GM12878 (cell line): ENCODE measurements at regions not wholly inside any gene's neighbourhood (a gene's known extent, or its start where the extent isn't known, plus 50 kb on each side); places are given as distances from the start of the nearest gene placed in this dataset.

ENCODE experiments used
- CBX3 ChIP-seq: fragments of 200-600 bp; sonication (generic); IDR thresholded peaks from 2 replicates; pipeline ENCODE4 v1.6.1; 2016; ENCODE audit warnings: low read depth, borderline replicate concordance
- EP300 ChIP-seq, 2 experiments: fragments of 150-350 bp in 1 of 2; IDR thresholded peaks; 2 replicates each; pipeline ENCODE4 v1.6.1; 2011 to 2012; ENCODE audit warnings: low read depth in 2 of 2, low read length in 2 of 2, borderline replicate concordance in 1 of 2, improper control_type of control experiment in 1 of 2, inconsistent platforms in 1 of 2; ENCODE audit not compliant: control insufficient read depth in 1 of 2
- EZH2 ChIP-seq: IDR thresholded peaks from 2 replicates; pipeline ENCODE4 v1.6.1; 2012; ENCODE audit warnings: low read depth, mild to moderate bottlenecking, control low read depth, inconsistent platforms, low read length, borderline replicate concordance; ENCODE audit not compliant: control insufficient read depth
- HDAC2 ChIP-seq: fragments of 200-600 bp; sonication (generic); IDR thresholded peaks from 2 replicates; pipeline ENCODE4 v1.6.1; 2017
- KDM1A ChIP-seq: fragments of 200-600 bp; sonication (generic); IDR thresholded peaks from 2 replicates; pipeline ENCODE4 v1.6.1; 2016; ENCODE audit warnings: borderline replicate concordance
- NFIC ChIP-seq: IDR thresholded peaks from 2 replicates; pipeline ENCODE4 v1.6.1; 2012; ENCODE audit warnings: low read depth, mild to moderate bottlenecking, inconsistent platforms, low read length, moderate library complexity
- NFYA ChIP-seq: IDR thresholded peaks from 2 replicates; pipeline ENCODE4 v1.6.1; 2011; ENCODE audit warnings: low read depth, mild to moderate bottlenecking, low read length, improper control_type of control experiment, borderline replicate concordance
- POLR2A ChIP-seq: IDR thresholded peaks from 2 replicates; pipeline ENCODE4 v1.6.1; 2011; ENCODE audit warnings: low read depth, mild to moderate bottlenecking, low read length
- RAD51 ChIP-seq: fragments of 450-650 bp; IDR thresholded peaks from 2 replicates; pipeline ENCODE4 v1.6.1; 2016; ENCODE audit warnings: moderate library complexity, mild to moderate bottlenecking, inconsistent platforms
- RCOR1 ChIP-seq: conservative IDR thresholded peaks from 2 replicates; pipeline ENCODE4 v1.6.1; 2012; ENCODE audit warnings: low read depth, low read length, improper control_type of control experiment
- USF2 ChIP-seq: IDR thresholded peaks from 2 replicates; pipeline ENCODE4 v1.6.1; 2011; ENCODE audit warnings: low read depth, low read length, improper control_type of control experiment, borderline replicate concordance
- TF ChIP-seq, protein P1 (sequence below), 3 experiments: IDR thresholded peaks in 2 of 3; conservative IDR thresholded peaks in 1 of 3; 2 replicates each; pipeline ENCODE4 v1.5.1; 2011; ENCODE audit warnings: low read depth in 3 of 3, low read length in 3 of 3, mild to moderate bottlenecking in 3 of 3, control low read depth in 2 of 3, moderate library complexity in 2 of 3, inconsistent platforms in 1 of 3, mixed read lengths in 1 of 3; ENCODE audit not compliant: control insufficient read depth in 2 of 3, insufficient read depth in 1 of 3; ENCODE audit errors: extremely low read depth in 1 of 3

DNA sequence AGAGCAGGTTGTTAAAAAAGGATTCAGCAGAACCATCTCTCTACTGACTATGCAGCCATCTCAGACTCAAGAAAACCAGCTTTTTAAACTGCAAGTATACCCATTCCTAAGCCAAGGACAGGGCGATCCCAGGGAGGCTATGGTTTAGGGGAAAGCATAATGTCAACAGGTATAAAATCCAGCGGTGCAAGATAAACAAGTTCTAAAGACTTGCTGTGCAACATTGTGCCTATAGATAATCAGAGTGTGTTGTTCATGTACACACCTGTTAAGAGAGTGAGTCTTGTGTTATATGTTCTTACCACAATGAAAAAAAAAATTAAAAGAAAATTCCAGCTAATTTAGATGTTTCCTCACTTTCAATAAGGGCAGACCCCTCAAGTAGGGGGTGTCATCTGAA, 63.6 kb upstream of the DIRAS2 start:
- no peak for TF ChIP-seq RCOR1
- TF ChIP-seq RAD51 = no peak
- TF ChIP-seq KDM1A = no peak
- no peak for TF ChIP-seq POLR2A
- no peak for TF ChIP-seq EP300 (IDR thresholded peaks at IDR 0.05; ENCODE audit: borderline replicate concordance in 1 of 2, control insufficient read depth in 1 of 2, low read depth in 2 of 2, low read length in 2 of 2)
- TF ChIP-seq CBX3 = no peak
- no peak for TF ChIP-seq USF2
- no peak for TF ChIP-seq NFIC
- TF ChIP-seq EZH2 = no peak
- TF ChIP-seq, protein P1, sequence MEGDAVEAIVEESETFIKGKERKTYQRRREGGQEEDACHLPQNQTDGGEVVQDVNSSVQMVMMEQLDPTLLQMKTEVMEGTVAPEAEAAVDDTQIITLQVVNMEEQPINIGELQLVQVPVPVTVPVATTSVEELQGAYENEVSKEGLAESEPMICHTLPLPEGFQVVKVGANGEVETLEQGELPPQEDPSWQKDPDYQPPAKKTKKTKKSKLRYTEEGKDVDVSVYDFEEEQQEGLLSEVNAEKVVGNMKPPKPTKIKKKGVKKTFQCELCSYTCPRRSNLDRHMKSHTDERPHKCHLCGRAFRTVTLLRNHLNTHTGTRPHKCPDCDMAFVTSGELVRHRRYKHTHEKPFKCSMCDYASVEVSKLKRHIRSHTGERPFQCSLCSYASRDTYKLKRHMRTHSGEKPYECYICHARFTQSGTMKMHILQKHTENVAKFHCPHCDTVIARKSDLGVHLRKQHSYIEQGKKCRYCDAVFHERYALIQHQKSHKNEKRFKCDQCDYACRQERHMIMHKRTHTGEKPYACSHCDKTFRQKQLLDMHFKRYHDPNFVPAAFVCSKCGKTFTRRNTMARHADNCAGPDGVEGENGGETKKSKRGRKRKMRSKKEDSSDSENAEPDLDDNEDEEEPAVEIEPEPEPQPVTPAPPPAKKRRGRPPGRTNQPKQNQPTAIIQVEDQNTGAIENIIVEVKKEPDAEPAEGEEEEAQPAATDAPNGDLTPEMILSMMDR (IDR thresholded peaks at IDR 0.05 in 2 of 3, conservative IDR thresholded peaks at IDR 0.05 in 1 of 3; ENCODE audit: control insufficient read depth in 2 of 3, extremely low read depth in 1 of 3, insufficient read depth in 1 of 3, low read depth in 3 of 3, low read length in 3 of 3) = no peak
- no peak for TF ChIP-seq HDAC2
- TF ChIP-seq NFYA = no peak
